ENCODE measurements at regions not wholly inside any gene's neighbourhood (a gene's known extent, or its start where the extent isn't known, plus 50 kb on each side); places are given as distances from the start of the nearest gene placed in this dataset.

- no peak for TF ChIP-seq EP300 (IDR thresholded peaks at IDR 0.05)
- TF ChIP-seq POLR2AphosphoS5 (IDR thresholded peaks at IDR 0.05): no peak
- TF ChIP-seq, protein P1, sequence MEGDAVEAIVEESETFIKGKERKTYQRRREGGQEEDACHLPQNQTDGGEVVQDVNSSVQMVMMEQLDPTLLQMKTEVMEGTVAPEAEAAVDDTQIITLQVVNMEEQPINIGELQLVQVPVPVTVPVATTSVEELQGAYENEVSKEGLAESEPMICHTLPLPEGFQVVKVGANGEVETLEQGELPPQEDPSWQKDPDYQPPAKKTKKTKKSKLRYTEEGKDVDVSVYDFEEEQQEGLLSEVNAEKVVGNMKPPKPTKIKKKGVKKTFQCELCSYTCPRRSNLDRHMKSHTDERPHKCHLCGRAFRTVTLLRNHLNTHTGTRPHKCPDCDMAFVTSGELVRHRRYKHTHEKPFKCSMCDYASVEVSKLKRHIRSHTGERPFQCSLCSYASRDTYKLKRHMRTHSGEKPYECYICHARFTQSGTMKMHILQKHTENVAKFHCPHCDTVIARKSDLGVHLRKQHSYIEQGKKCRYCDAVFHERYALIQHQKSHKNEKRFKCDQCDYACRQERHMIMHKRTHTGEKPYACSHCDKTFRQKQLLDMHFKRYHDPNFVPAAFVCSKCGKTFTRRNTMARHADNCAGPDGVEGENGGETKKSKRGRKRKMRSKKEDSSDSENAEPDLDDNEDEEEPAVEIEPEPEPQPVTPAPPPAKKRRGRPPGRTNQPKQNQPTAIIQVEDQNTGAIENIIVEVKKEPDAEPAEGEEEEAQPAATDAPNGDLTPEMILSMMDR (IDR thresholded peaks at IDR 0.05): no peak
- no peak for TF ChIP-seq POLR2A (IDR thresholded peaks at IDR 0.05)
- 70% methylated on average over 3 of the region's 3 CpGs; no CpG with 5 or more reads in 1 of the 2 donors for WGBS, 2 donors (ENCODE audit: low coverage in 1 of 2)
- H3K27ac ChIP-seq: no peak overlapping the region
- no peak overlapping the region for H3K4me3 ChIP-seq
- no peaks in the 10 kb centered on the region for H3K36me3 ChIP-seq
- ATAC-seq: no peak
- H3K4me1 ChIP-seq: no peaks in the 10 kb centered on the region
- H3K9me3 ChIP-seq: no peaks in the 10 kb centered on the region
- H3K27me3 ChIP-seq: no peaks in the 10 kb centered on the region
These were observed 188.1 kb upstream of the XYLT1 start for GRCh38 chr16:17658881-17659280.

GRCh38 chr16:17657045-17657444 is 186.3 kb upstream of the XYLT1 start:
- ATAC-seq: no peak
- no peak overlapping the region for H3K27ac ChIP-seq
- WGBS, 2 donors (ENCODE audit: low coverage in 1 of 2): 57 to 83% methylated on average over 5 to 6 of the region's 7 CpGs
- H3K9me3 ChIP-seq: no peaks in the 10 kb centered on the region
- no peak overlapping the region for H3K4me3 ChIP-seq
- H3K36me3 ChIP-seq: no peaks in the 10 kb centered on the region
- H3K4me1 ChIP-seq: no peaks in the 10 kb centered on the region
- TF ChIP-seq, protein P1 (IDR thresholded peaks at IDR 0.05): no peak
- TF ChIP-seq EP300 (IDR thresholded peaks at IDR 0.05): no peak
- no peak for TF ChIP-seq POLR2A (IDR thresholded peaks at IDR 0.05)
- no peak for TF ChIP-seq POLR2AphosphoS5 (IDR thresholded peaks at IDR 0.05)
- H3K27me3 ChIP-seq: peaks cover 10% of the 10 kb centered on the region

DNA sequence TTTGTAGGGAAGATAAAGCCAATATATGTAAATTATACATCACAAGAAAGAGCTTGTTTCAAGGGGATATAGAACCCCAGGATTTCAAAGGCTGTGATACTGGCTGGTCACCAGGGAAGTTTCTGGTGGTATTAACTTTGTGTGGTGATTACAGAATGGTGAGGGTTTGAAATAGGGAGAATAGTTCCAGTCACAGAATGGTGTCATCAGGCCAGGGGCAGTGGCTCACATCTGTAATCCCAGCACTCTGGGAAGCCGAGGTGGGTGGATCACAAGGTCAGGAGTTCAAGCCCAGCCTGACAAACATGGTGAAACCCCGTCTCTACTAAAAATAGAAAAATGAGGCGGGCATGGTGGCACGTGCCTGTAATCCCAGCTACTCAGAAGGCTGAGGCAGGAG is 183.8 kb upstream of the XYLT1 start:
- peaks cover 10% of the 10 kb centered on the region for H3K27me3 ChIP-seq
- ATAC-seq: no peak
- H3K27ac ChIP-seq: no peak overlapping the region
- TF ChIP-seq POLR2AphosphoS5 (IDR thresholded peaks at IDR 0.05): no peak
- TF ChIP-seq EP300 (IDR thresholded peaks at IDR 0.05): no peak
- TF ChIP-seq, protein P1 (IDR thresholded peaks at IDR 0.05): no peak
- TF ChIP-seq POLR2A (IDR thresholded peaks at IDR 0.05): no peak
- no peaks in the 10 kb centered on the region for H3K9me3 ChIP-seq
- H3K36me3 ChIP-seq: no peaks in the 10 kb centered on the region
- no peaks in the 10 kb centered on the region for H3K4me1 ChIP-seq
- no peak overlapping the region for H3K4me3 ChIP-seq
- WGBS, 2 donors (ENCODE audit: low coverage in 1 of 2): 24 to 67% methylated on average over 2 to 4 of the region's 4 CpGs

DNA sequence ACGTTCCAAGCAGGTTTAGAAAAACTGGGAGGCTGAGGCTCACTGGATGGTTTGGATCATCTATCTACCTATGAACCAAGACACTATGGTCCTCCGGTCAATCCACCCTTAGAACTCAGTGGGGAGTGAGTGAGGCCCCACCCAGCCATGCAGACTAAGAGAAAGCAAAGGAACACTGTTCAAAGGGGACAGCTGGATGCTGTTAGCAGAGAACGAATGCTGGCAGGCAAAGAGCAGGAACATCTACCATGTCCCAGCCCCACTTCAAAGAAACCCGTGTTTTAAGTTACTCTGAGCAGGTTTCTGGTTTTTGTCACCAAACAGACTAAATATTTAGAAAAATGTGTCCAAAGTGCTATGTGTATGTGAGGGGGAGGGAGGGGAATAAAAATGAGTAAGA is 183.4 kb upstream of the XYLT1 start:
- no peaks in the 10 kb centered on the region for H3K36me3 ChIP-seq
- no peaks in the 10 kb centered on the region for H3K9me3 ChIP-seq
- H3K4me3 ChIP-seq: no peak overlapping the region
- no peaks in the 10 kb centered on the region for H3K4me1 ChIP-seq
- TF ChIP-seq, protein P1 (IDR thresholded peaks at IDR 0.05): no peak
- TF ChIP-seq EP300 (IDR thresholded peaks at IDR 0.05): no peak
- no peak for TF ChIP-seq POLR2AphosphoS5 (IDR thresholded peaks at IDR 0.05)
- no peak for TF ChIP-seq POLR2A (IDR thresholded peaks at IDR 0.05)
- 31 to 60% methylated on average over 2 to 4 of the region's 4 CpGs for WGBS, 2 donors (ENCODE audit: low coverage in 1 of 2)
- ATAC-seq: no peak
- H3K27ac ChIP-seq: no peak overlapping the region
- H3K27me3 ChIP-seq: peaks cover 10% of the 10 kb centered on the region

GRCh38 chr16:17647879-17648872 is 177.4 kb upstream of the XYLT1 start:
- Histone ChIP-seq H3K4me3 (no peak overlapping the region), H3K9me3 (peaks cover 0 to 13% (median 0%) of the 10 kb centered on the region in 3 donors), H3K27ac (no peak overlapping the region), H3K4me1 (no peaks in the 10 kb centered on the region), H3K36me3 (no peaks in the 10 kb centered on the region), H3K27me3 (peaks cover 6% of the 10 kb centered on the region)
- no peak for TF ChIP-seq POLR2AphosphoS5 (IDR thresholded peaks at IDR 0.05)
- no peak for TF ChIP-seq POLR2A (IDR thresholded peaks at IDR 0.05)
- no peak for TF ChIP-seq EP300 (IDR thresholded peaks at IDR 0.05)
- TF ChIP-seq, protein P1 (IDR thresholded peaks at IDR 0.05): no peak
- WGBS, 2 donors (ENCODE audit: low coverage in 1 of 2): 46 to 78% methylated on average over 5 to 8 of the region's 8 CpGs
- ATAC-seq: no peak

Measured in gastroesophageal sphincter (tissue), 4 donors.